Stimulated activated CD4-positive, alpha-beta T cell treated with anti-CD3 and anti-CD28 coated beads, Interleukin-4, amount 100 ng/mL, for 48 hours (primary cell): ENCODE measurements at regions not wholly inside any gene's neighbourhood (a gene's known extent, or its start where the extent isn't known, plus 50 kb on each side); places are given as distances from the start of the nearest gene placed in this dataset.

Source experiments
- DNase-seq, 2 donors: peaks; one replicate each; pipeline ENCODE4 v3.0.0-alpha.2; 2020; ENCODE audit warnings: low read depth in 2 of 2

DNA sequence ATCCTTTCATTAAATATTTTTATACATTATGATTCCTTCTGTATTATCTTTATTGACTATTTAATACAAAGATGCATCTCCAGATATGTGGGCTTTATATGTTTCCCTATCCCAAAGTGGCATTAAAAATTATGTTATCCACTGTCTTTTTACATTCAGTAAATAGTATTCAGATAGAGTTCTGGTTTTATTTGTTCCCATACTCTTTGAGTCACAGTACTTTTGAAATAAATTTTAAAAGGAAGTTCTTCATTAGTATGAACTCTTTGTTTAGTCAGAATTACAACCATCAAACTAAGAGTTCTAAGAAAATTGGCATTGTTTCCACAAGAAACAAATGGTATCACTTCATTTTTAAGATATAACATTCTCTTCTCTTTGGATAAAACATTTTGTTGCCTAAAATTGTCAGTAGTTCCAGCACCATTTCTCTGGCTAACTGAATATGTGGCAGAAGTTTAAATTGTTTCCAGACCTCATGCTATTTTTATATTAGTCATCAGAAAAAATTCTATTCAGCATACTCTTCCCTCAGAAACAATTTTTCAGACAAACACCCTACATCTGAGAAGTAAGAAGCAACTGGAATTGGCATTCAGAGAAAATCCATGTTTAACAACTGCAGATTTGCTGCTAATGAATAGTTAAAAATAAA is 88.5 kb upstream of the COL5A2 start:
- DNase-seq = no peak

DNA sequence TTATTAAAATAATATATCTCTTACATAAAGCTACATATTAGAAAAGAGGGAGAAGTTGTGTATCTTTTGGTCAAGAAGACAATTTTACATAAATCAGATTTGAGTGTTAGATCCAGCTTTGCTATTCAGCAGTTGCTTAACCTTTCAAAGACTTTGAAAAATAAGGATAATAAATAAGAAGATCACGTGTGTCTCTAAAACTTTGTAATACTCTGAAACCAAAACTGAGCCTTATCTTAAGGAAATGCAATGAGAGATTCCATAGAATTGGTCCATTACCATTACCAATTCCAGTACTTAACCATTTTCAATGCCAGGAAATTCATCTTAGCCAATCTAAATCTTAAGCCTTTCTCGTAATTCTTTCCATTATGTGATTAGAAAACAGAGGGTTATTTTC is 89.2 kb upstream of the COL5A2 start:
- DNase-seq = no peak

DNA sequence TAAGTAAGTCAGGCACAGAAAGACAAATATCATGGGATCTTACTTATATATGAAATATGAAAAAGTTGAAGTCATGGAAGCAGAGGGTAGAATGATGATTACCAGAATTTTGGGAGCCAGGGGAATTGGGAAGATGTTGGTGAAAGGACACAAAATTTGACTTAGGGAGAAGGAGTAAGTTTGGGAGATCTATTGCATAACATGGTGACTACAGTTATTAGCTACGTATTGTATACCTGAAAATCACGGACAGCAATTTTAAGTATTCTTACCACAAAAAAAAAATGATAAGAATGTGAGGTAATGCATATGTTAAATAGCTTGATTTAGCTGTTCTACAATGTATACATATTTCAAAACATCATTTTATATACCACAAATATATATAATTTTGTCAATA is 94.2 kb upstream of the COL5A2 start:
- DNase-seq = no peak

DNA sequence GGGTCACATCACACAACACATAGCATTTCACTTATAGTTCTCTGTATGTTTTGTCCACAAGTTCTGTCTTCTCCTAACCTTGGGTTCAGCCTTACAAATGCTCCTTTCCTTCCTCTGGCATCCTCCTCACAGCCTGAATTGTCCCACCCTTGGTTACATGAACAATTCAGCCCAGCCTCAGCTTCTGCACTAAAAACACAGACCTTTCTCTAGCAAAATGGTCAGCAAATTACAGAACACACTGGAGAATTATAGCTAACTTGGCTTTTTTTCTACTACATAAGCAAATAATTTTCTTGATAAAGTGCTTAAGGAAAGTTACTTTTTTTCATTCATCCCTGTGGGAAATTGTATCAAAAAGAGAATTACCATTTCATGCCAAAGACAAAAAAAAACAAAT is 94.8 kb upstream of the COL5A2 start:
- no peak for DNase-seq

DNA sequence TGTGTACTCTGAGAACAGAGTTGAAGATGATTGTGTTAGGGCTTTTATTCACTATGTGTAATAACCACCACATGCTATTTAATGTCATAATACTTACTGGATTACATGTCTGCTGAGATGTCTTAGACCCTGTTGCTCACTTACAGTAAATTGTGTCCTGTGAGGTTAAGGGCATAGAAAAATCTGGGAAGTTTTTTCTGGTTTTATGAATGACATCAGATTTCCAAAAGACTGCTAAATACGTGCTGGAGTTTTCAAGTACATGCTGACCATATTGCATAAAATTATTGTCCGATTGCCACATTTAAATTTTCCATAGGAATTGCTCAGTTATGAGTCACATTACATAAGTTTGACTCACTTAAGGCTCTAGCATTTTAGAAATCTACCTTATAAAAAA is 96.7 kb upstream of the COL5A2 start:
- no peak for DNase-seq

DNA sequence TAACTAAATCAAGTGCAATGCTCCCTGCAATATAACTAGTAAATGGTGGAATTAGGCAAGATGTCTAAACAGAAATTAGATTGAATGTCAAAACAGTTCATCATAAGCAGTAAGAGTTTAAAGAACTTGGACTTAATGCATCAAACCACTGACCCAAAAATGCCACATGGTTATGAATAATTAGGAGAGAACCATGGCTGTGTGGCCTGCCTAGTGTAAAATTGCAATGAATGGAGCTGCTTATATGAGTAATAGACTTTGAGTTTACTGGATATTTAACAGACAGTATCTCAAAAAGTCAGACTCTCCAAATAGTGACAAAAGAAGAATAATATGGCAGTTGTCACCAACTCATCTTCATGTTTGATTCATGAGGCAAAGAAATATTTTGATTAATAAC is 101.6 kb upstream of the COL5A2 start:
- DNase-seq = no peak

DNA sequence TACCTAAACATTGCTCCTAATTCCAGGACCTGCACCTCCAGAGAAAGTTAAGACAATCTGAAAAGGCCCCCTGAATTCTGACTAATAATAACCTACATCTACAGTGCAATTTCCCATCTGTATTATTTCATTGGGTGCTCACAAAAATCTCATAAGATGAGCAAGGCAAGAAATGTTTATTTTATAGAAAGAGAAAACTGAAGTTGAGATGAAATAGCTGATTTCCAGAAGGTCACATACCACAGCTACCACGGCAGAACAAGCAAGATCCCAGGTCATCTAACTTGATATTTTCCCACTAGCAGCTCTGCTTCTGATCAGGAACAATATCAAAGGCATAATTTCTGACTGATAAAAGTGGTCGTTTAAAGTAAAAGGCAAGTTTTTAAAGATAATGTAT is 105.8 kb upstream of the COL5A2 start:
- no peak for DNase-seq

DNA sequence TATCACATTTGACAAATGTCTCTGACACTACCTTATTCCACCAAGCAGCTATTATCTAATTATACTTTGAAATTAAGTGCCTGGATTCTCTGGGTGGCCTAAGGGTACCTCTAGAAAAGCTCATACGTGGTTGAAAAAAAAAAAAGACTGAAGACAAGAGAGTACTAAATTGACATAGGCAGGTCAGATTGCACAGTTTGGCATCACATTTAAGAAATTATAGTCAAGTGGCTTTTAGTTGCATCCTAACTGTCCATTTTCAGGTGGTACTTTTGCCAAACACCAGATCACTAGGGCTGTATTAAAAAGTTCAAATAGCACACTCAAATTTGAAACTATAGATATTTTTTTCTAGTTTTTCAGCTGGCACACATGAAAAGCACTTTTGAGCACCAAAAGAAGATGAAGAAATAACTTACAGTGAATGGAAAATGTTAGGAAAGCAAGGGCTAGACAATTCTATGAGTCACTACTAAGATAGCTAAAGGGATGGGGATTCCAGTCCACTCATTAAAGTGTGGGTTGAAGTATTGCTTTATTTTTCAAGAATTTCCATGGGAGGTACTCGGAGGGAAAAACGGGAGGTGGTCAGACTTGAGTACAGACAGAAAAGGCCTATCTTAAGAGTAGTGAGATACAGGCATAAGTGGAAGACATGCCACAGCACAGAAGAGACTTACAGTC is 106.5 kb upstream of the COL5A2 start:
- no peak for DNase-seq

DNA sequence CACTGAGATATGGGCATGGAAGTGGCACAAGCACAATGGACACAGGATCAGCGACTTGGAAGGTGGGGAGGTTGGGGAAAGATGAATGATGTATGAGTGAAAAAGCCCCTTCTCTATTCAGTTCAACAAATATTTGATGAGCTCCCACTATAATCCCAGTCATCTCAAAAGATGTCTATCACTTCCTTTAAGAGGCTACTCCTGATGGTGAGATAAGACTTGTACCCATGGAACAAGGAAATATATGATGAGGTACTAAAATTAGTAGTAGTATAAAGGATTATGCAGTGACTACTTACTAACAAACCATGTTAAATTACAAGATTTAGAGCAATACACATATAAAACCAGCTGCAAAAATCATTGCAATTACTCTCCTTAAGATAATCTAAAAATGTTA is 107.8 kb upstream of the COL5A2 start:
- DNase-seq = no peak

DNA sequence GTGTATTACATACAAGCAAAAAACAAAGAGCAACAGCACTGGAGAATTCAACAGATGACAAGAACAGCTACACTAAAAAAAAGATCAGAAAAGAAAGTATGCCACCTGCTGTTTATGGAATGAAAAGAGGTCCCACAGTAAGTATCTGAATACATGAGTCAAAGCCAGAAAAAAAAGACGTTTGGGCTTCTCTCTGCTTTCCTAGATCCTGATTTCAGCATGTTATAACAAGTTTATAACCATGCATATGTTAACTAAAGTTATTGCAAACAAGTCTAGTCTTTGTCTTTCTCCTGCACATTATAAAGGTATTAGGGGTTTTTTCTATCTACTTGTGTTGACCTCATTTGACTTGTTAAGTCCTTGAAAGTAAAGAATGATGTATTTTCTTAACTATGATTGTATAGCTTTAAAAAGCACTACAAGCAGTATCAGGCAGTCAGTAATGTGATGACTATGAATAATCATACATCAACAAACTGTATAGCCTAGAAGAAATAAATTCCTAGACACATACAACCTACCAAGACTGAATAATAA is 108.5 kb upstream of the COL5A2 start:
- no peak for DNase-seq

DNA sequence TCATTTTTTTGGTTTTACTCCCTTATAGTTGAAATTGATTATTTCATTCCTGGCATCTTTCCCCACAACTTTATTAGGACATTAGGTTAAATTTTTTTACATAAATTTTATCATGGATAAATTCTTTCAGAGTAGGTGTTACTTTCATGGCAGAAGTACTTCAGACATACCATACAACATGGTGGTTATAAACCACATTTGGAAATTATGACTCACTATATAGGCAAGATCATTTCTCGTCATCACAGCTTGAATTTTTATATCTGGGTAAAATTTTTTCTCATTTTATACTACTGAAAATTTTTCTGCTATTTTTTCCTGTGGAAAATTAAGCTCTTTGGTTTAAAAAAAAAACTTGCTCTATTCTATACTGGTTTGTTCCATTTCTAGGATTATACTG is 111.9 kb upstream of the COL5A2 start:
- DNase-seq = no peak

DNA sequence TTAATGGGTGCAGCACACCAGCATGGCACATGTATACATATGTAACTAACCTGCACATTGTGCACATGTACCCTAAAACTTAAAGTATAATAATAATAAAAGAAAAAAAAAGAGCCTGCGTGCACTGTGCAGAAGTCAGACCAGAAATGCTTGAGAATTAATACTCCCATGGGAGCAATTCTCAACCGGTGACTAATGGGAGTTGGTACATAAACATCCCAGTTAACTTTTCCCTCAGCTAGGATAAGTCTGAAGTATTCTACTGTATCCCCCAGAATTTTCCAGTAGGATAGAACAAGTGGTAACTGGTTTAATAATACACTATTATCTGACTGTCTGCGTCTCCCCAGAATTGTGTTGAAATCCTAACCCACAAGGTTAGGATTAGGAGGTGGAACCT is 113.6 kb upstream of the COL5A2 start:
- DNase-seq = no peak

DNA sequence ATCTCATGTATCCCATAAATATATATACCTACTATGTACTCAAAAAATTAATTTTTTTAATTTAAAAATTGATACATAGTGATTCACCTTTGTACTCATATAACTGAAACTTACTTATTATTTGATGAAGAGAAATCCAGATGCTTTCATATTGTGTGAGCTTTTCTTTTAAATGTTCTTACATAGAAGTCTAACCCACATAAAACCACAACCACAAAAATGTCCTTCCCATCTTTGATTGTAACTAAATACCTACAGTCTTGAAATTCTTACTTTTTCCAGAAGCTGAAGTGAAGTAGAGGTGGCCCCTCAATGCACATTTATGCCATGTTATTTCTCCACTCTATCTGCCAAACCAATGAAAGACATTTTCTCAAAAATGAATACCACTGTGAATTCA is 117.9 kb upstream of the COL5A2 start:
- no peak for DNase-seq

DNA sequence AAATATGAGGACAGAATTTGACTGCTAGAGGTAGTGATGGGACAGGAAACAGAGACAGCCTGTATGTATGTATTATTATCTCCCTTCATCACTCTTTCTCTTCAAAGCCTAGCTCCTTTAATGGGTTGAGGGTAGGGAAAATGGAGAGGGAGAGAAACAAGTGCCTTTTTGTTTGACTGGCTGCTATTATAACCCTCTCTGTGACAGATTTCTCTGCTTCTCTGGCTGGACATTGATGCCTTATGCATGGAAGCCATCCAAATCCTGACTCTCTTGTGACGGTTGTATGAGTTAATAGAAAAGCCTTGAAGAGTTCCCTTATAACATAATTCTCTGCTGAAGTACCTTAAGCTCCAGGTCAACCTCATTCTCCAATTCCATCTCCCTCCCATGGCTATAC is 118.5 kb upstream of the COL5A2 start:
- no peak for DNase-seq

DNA sequence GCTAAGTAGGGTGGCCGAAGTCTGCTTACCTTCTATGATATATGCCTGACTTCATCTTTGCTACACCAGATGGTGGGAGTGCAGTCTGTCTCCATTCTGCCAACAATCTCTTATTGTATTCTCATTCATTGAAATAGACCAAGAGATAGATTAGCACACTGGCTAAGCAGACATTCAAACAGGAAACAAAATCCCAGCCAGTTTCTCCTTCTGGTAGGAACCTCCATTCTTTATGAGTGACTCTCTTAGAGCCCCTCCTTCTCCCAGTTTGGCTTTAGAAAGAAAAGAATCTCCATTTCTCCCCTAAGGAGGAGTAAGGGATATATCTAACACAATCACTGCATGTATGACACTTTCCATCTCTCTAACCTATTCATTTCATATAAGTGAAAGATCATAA is 118.9 kb upstream of the COL5A2 start:
- DNase-seq = no peak

DNA sequence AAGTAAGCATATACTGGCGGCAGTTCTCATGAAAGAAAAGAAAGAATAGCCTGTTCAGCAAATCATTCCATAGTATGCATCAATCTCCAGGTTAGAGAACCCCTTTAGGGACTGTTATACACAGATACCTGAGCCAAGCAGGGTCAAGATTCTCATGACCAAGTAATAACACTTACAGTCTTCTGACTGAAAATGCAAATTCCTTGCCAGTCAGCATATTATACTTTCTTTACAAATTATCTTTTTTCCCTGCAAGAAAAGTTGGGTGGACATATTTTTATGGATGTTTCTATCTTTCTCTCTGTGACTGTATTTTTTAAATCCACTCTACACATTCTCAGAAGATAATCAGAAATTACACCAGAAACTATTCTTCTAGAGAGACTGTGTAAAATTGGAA is 120.4 kb upstream of the COL5A2 start:
- DNase-seq = no peak

DNA sequence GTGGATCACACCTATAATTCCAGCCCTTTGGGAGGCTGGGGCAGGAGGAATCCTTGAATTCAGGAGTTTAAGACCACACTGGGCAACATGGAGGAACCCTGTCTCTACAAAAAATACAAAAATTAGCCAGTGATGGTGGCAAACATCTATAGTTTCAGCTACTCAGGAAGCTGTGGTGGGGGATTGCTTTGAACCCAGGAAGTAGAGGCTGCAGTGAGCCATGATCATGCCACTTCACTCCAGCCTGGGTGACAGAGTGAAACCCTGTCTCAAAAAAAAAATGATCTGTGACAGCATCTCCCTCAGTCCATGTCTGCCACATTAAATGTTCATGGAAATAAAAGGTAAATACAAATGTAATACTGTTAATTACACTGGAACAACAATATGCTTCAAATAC is 121.4 kb upstream of the COL5A2 start:
- no peak for DNase-seq

DNA sequence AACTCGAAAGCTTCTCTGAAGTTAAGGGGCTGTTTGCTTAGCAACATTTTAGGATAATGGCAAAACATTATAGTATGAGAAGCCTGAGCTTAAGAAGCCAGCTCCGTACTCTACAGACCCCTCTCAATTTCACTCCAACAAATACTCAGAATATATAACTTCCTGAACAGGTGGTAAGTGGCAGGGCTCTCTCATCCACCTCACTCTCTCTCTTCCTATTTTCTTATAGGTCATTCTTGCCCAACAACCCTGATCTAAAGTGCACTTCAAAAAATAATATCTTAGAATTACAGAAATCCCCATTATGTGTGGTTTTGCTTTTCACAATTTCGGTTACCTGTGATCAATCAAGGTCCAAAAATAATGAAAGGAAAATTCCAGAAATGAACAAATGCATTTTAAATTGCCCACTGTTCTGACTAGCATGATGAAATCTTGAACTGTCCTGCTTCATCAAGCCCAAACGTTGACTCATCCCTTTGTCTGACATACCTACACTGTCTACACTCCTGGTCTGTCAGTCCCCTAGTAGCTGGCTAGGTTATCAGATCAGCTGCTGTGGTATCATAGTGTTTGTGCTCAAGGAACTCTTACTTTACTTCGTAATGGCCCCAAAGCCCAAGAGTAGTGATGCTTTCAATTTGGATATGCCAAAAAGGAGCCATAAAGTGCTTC is 122.8 kb upstream of the COL5A2 start:
- no peak for DNase-seq

DNA sequence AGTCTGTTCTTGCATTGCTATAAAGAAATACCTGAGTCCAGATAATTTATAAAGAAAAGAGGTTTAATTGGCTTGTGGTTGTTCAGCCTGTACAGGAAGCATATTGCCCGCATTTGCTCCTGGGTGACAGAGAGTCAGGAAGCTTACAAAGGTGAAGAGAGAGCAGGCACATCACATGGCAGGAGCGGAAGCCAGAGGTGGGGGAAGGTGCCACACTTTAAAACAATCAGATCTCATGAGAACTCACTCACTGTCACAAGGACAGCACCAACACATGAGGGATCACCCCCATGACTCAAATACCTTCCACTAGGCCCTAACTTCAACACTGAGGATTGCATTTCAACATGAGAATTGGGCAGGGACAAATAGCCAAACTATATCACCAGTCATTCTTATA is 124.8 kb upstream of the COL5A2 start:
- peak; percentile 14 to 24 for DNase-seq

DNA sequence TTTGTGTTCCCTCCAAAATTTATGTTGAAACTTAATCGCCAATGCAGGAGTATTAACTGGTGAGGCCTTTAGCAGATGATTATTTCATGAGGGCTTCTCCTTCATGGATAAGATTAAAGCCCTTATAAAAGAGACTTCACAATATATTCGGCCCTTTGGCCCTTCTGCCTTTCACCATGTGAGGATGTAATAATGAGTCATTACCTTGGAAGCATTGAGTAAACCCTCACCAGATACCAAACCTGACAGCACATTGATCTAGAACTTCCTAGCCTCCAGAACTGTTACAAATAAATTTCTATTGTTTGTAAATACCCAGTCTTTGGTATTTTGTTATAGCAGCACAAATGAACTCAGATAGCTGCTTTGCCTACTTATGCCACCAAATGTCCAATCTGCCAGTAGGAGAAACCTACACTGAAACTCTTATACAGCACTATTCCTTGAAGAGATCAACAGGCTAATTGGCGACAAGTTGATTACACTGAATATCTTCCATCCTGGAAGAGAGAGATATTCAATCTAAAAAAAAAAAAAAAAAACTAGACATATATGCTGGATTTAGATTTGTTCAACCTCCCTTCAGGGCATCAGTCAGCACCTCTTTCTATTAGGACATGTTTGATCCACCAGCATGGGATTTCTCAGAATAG is 125.9 kb upstream of the COL5A2 start:
- no peak for DNase-seq

DNA sequence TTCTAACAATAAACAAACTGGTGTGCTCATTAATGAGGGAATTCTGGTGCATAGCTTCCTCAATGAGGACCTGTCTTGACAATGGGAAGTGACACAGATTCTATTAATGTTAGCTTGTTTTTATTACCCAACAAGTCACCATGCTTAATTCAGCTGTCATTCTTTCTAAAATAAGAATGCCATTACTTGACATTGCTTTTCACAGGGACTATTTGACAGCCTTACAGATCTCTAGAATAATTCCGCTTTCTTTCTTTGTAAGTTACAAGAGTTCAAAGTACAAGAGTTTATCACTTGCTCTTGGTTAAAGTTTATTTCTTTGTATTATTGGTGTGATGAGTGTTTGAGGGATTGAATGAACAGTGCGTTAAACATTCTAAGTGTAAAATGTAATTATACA is 127.0 kb upstream of the COL5A2 start:
- no peak for DNase-seq

DNA sequence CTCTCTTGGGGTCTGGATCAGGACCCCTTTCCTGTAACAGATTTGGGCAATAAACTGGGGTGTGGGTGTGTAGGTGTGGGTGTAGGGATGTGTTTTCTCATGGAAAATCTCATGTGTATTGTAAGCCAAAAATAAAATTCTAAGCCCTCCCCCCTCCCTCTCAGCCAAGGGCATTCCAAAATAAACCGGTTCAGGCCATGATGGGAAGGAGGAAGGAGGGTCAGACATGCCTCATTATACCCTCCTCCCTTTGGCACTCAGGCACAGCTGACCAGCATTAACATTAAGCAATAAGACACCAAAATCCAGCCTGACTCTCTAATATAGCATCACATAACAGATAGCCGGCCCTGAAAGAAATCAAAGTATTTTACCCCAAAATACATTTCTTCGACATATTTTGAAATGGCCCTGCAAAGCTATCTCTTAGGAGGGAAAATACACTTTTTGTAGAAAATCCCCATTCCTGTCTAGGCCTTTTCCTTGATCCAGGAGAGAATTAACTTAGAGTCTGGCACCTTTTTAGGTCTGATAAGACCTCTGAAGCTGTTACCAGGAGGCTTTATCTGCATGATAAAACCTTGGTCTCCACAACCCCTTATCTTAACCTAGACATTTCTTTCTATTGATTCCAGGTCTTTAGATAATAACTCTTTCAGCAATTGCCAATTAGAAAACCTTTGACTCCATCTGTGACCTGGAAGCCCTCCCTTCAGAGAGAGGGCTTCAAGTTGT is 128.7 kb upstream of the COL5A2 start:
- no peak for DNase-seq
